ENCODE measurements at regions not wholly inside any gene's neighbourhood (a gene's known extent, or its start where the extent isn't known, plus 50 kb on each side); places are given as distances from the start of the nearest gene placed in this dataset.

DNA sequence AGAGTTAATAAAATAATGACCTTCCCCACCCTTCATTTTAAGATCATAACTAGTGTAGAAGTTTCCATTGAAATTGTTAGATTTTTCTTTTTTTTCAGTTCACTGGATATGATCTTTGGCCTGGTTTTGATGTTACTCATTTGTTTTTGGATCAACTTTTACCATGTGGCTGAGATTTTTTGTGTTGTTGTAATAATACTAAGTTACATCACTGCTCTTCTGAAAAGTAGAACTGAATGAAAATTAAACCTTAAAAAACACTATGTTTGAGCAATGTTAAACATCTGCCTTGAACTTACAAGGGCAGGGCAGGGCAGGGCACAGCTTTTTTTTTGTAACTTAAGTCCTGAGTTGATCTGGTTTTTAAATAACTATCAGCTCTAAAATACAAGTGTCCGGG lies 204.8 kb upstream of the ADAMTS5 start:
- intact Hi-C loops (cut with micrococcal nuclease) (no loop called here), in situ Hi-C loops (cut with MboI) (no loop called here)
- Histone ChIP-seq H3K9me3 (replicated peaks; ENCODE audit: control insufficient read depth, insufficient read depth, low read depth, low read length) (no peaks in the 10 kb centered on the region), H3K27ac (ENCODE audit: extremely low read depth, low read depth, low read length) (no peak overlapping the region), H3K4me2 (ENCODE audit: insufficient read depth, low read length) (no peak overlapping the region), H3K9ac (ENCODE audit: insufficient read depth in 1 of 2, low read depth in 2 of 2, low read length in 2 of 2) (no peak overlapping the region), H4K20me1 (replicated peaks; ENCODE audit: control insufficient read depth, insufficient read depth, low read length) (no peaks in the 10 kb centered on the region), H3K27me3 (ENCODE audit: control insufficient read depth in 2 of 2, insufficient read depth in 2 of 2, low read length in 2 of 2) (no peaks in the 10 kb centered on the region), H3K79me2 (ENCODE audit: control insufficient read depth, insufficient read depth, low read length) (no peaks in the 10 kb centered on the region), H3K4me3 (no peak overlapping the region), H3K4me1 (replicated peaks in 1 of 2; ENCODE audit: control insufficient read depth in 2 of 2, insufficient read depth in 2 of 2, low read length in 2 of 2) (no peaks in the 10 kb centered on the region), H3K9me1 (ENCODE audit: control insufficient read depth, insufficient read depth, low read length) (no peaks in the 10 kb centered on the region), H3K36me3 (ENCODE audit: control insufficient read depth, insufficient read depth, low read length) (no peaks in the 10 kb centered on the region), H2AFZ (ENCODE audit: low read depth, low read length) (no peak overlapping the region)
- WGBS (ENCODE audit: insufficient coverage, low coverage, missing lambda C conversion rate) = 0% methylated on average over 1 of the region's 1 CpG
- no peak for DNase-seq (ENCODE audit: extremely low read depth in 1 of 4, low spot score in 3 of 4)
- ChIA-PET CTCF (ENCODE audit: low intra/inter-chr PET ratio) (no interaction called here), POLR2A (no interaction called here)
- TF ChIP-seq ZNF655 (CRISPR knock-in tag; IDR thresholded peaks at IDR 0.05) (no peak), PHB2 (IDR thresholded peaks at IDR 0.05; ENCODE audit: low read depth) (no peak), DIDO1 (tag; IDR thresholded peaks at IDR 0.05; ENCODE audit: low read depth) (no peak), PTRF (tag; IDR thresholded peaks at IDR 0.05) (no peak), CTCFL (IDR thresholded peaks at IDR 0.05; ENCODE audit: borderline replicate concordance, insufficient read depth, low read depth, low read length, poor library complexity, severe bottlenecking) (no peak), FOXK2 (conservative IDR thresholded peaks at IDR 0.05 in 1 of 2, IDR thresholded peaks at IDR 0.05 in 1 of 2; ENCODE audit: low read depth in 2 of 2) (no peak)
- TF ChIP-seq, protein P1, sequence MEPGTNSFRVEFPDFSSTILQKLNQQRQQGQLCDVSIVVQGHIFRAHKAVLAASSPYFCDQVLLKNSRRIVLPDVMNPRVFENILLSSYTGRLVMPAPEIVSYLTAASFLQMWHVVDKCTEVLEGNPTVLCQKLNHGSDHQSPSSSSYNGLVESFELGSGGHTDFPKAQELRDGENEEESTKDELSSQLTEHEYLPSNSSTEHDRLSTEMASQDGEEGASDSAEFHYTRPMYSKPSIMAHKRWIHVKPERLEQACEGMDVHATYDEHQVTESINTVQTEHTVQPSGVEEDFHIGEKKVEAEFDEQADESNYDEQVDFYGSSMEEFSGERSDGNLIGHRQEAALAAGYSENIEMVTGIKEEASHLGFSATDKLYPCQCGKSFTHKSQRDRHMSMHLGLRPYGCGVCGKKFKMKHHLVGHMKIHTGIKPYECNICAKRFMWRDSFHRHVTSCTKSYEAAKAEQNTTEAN (CRISPR knock-in tag; IDR thresholded peaks at IDR 0.05) = no peak
- TF ChIP-seq, protein P2, sequence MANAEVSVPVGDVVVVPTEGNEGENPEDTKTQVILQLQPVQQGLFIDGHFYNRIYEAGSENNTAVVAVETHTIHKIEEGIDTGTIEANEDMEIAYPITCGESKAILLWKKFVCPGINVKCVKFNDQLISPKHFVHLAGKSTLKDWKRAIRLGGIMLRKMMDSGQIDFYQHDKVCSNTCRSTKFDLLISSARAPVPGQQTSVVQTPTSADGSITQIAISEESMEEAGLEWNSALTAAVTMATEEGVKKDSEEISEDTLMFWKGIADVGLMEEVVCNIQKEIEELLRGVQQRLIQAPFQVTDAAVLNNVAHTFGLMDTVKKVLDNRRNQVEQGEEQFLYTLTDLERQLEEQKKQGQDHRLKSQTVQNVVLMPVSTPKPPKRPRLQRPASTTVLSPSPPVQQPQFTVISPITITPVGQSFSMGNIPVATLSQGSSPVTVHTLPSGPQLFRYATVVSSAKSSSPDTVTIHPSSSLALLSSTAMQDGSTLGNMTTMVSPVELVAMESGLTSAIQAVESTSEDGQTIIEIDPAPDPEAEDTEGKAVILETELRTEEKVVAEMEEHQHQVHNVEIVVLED (CRISPR knock-in tag; IDR thresholded peaks at IDR 0.05) = no peak
- FAIRE-seq = no peak
- no peak for ATAC-seq
- BruUV-seq (replicated peaks) = no TSS peak
